DMS 273 (cell line): ENCODE measurements at regions not wholly inside any gene's neighbourhood (a gene's known extent, or its start where the extent isn't known, plus 50 kb on each side); places are given as distances from the start of the nearest gene placed in this dataset.

Source experiments
- DNase-seq: peaks from one replicate; lab custom pipeline; 2025; ENCODE audit not compliant: unreplicated experiment; lab: John Stamatoyannopoulos, UW

DNA sequence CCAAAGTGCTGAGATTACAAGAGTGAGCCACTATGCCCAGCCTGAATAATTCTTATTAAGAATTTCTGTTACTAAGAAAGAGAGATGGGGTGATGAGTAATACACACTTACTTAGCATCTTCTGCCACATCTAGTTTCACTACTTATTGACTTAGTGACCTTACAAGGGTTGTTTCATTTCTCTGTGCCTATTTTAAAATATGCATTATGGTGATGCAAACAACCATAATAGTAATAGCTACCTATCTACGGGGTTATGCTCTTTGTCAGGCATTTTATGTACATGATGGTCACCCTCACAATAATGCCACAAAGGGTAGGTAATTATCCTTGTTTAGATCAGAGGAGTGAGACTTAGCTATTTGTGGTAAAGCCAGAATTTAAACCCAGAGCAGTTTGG lies 499.0 kb upstream of the SGCD start:
- DNase-seq = no peak

DNA sequence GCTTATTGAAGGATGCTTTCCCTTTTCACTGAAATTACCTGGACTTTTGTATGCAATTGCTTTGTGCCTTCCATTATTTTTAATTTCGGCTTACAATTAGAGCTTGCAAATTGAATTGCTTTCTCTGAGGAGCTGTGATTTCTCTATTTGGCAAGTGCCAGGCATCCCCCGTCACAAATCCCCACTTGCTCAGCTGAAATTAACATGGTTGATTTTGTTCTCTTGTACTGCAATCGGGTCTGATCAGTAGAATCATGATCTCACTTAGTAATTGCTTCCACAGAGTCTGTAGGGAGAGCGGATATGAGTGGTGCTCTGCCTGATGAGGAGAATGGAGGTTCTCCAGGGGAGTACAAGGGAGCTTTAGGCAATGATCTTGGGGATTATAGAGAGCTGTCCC lies 495.5 kb upstream of the SGCD start:
- DNase-seq = no peak

DNA sequence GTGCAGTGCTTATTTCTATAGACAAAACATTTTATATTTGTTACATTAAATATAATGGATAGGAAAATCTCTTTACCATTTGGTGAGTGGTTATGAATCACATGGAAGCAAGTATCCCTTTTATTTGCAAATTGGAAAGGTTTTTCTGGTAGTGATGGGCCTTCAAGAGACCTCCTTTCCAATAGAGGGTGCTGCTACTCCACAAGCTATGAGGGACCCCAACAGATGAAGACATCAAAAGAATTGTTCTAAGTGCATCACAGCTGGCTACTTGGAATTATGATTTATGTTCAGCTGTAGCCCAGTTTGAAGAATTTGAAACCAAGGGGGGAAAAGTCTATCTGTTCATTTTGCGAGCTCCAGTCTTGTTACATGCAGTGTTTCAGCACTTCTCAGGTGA lies 493.7 kb upstream of the SGCD start:
- DNase-seq = peak; percentile 67

DNA sequence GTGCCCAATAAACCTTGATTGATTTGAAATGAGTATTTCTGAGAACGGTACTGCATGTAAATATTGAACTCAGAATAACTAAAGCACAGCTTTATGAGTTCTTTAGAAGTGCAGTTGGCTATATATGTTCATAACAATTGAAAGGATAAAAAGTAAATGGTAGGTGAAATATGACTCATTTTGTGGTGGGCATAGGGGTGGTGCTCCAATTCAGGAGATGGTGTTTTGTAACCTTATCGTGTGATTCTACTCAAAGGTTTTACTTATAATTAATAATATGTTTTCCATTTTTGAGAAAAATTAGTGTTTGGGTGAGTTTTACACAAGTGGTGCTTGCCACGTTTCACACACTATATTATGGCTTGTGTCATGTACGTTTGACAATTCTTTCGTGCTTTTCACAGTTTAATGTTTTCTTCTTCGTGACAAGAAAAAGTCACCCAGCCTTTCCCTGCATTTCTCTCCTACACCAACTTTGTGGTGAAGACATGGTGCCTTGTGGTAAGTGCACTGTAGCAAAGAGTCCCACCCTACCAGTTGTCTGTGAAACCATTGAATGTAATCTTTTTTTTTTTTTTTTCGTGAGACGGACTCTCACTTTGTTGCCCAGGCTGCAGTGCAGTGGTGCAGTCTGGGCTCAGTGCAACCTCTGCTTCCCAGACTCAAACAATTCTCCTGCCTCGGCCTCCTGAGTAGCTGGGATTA lies 492.5 kb upstream of the SGCD start:
- no peak for DNase-seq

DNA sequence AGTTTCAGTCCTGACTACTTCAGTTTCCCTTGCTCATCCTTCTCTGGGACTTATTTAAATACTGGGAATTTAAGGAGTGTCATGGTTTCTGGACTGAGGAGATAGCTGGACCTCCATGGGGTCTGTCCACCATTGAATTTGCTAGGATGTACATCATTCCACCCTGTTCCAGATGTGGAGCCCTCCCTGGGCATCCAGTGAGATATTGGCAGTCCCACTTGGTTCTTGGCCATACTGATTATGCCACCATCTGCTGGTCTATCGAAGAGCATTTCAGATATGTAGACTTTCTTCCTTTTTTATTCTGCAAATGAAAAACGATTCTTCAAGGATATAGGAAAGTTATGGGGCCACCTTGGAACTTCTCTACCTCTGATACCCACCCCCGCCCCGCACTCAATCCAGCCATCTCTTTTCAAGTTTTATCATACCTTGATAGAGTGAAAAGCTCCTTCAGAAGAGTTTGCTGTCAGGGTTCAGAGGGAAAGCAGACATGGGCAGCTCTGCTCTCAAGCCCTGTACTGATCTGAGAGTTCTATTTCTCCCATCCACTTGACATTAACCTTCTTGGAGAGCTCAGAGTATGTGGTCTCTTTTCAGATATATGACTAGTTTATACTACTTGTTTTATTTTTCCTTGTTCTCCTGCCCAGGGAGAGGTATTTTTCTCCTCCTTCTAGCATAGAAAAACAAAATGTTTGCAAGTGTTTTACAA lies 490.7 kb upstream of the SGCD start:
- peak; percentile 67 for DNase-seq

DNA sequence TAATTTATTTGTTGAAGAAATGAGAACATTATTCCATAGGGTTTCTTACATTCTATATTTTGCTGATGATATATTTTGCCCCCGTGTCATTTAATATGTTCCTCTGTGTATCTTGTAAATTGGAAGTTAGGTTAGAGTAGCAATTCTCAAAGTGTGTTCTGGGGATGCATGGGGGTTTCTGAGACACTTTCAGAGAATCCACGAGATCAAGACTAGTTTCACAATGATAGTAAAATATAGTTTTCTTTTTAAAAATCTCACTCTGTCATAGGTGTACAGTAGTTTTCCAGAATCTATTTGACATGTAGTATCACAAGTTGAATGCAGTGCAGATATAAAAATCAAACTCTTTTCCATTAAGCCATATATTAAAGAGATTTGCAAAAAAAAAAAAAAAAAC lies 488.6 kb upstream of the SGCD start:
- DNase-seq = peak; percentile 14

DNA sequence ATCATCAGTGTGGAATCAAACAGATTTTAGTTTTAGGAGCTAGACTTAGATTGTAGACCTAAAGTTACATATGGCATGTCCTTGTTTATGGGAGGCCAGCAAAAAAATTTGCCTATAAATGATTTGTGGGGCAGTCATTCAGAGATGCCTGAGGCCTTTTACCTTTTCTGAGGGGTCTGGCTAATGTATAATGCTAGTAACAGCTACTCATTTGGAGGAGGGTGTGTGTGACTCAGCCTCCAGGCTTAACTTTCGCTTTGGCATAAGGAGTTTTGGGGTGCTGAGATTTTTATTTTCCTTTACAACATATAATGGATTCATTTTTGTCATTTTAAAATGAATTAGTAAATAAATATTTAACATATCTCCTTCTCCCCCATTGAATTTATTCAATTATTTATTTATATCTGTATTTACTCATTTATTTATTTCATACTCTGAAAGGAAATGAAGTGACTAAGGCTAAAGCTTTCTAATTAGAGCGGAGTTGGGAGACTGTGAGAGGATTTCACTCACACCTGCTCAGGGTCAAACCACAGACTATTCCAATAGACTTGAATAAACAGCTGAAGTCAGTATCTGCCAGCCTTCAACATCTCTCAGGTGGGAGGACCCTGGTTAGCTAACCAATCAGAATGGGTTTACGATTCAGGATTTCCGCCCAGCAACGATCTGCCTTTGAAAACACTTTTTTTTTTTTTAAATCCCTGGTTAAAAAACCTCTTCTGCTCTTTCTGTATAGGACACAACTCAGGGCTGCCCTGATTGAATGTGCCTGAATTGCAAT lies 487.5 kb upstream of the SGCD start:
- peak; percentile 92 for DNase-seq

DNA sequence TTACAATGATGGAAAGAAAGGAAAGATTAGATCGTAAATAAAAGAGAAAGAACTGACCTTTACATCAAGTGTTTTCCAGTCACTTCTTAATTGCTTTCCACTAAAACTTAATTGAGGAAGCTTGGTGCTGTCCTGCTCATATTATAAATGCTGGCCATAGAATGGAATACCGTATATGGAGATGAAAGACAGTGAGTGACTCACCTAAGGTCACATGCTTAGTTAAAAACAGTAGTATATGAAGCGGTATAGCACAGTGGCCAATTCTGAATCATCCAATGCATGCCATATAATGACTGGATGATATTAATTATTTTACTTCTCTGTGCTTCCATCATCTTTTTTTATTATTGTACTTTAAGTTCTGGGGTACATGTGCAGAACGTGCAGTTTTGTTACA lies 482.4 kb upstream of the SGCD start:
- no peak for DNase-seq

DNA sequence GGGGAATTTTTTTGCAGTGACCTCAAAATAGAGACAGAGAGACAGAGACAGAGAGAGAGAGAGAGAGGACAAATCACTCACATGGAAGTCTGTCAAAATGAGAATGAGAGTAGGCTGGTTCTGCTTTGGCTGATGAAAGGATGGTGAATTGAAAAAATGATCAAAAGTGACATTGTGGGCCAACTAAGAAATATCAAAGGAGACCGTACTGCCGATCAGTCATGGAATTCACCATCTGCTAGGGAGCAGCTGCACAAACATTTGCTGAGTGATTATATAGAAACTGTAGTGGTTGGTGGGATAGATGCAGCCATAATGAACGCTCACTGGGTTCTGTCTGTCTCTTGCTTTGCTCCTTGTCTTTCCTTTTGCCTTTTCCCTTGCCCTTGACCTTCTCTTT lies 476.6 kb upstream of the SGCD start:
- DNase-seq = peak; percentile 81

DNA sequence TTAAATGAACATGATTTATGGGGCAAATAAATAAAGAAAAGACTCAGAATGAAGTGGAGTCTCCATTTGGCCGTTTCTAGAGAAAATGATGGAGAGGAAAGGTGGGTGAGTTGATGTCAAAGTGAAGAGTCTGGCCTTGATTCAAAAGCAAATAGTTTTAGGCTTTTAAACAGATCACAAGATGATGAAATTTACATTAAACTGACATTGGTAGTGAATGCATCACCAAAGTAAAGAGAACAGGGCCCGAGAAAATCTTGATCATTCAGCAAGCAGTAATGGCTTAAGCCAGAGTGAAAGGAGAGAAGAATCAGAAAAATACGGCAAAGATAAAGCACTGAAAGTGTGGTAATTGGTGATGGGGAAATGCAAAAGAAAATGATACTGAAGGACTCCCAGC lies 460.0 kb upstream of the SGCD start:
- DNase-seq = no peak

DNA sequence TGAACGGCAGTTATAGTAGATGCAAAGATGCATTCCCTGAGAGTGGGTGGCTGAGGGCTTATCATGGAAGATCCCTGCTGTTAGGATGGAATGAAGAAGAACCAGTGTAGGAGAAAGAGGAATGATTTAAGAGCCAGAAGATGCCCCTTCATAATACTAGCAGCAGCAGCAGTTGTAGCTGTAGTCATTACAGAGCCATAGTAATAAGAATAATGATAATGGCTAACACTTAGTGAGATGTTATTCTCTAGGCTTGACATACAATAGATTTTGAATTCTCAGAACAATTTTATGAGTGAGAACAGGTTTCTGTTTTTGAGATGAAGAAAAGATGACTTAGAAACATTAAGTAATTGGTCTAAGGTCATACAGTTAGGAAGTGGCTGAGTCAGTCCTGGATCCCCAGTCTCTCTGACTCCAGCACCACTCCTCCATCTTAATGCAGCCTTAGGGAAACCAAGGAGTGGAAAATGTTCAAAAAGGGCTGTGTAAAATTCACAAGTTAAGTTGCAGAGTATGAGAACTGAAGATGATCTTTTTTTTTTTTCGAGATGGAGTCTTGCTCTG lies 459.4 kb upstream of the SGCD start:
- DNase-seq = no peak

DNA sequence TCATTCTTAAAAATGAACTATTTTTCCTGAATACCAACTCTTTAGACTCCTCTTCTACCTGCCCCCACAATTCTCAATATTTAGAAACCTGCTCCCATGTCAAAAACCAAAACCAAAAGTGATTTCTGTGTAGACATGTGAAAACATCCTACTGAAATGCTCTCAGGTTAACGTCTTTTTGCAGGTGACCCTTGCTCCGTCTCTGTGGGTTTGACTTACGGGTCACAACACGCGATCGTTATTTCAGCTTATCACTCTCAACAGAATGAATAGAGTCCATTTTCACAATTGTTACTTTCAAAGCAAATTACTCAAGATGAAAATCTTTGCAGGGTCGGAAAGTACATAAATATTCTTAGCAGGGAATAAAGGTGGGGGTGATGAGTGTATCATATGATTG lies 456.3 kb upstream of the SGCD start:
- no peak for DNase-seq

DNA sequence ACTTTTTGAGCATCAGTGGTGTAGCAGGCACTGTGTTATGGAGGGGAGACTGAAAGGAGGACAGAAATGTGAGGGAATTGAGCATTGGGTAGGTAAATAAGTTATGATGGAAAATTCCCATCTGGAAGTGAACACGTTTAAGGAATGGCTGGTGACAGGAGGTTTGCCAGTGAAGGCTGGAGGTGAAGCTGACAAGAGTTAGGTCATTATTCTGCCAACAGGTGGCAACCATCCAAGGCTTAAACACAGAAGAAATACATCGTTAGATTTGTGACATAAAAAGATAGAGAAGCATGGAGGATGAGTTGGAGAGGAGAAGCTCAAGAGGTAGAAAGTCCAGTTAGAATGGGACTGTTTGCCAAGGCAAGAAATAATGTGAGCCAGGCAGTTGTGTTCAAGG lies 455.3 kb upstream of the SGCD start:
- peak; percentile 40 for DNase-seq

DNA sequence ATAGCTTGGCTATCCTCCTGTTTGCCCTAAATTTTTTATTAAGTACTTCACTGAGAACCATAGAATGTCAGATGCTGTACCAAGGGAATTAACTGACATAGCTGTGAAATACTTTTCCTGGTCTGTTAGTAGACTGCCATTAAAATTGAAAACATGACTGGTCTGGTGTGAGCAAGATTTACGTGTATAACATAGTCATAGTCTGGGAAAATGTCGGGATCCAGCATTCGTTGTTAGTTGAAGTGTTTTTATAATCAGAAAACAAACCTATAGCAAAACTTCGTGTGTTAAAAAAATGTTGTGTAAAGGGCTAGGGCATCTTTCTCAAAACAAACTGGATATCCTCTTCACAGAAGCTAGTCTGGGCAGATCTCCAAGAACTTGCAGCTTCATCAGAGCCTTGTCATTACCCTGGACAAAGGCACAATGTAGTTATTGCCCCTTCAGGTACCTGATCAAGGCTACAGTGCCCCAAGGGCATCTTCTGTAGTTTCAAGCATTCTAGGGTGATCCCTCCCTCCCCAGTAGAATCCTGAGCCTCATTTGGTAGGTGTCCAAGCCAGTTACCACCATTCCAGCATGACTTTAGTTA lies 454.2 kb upstream of the SGCD start:
- DNase-seq = peak; percentile 36

DNA sequence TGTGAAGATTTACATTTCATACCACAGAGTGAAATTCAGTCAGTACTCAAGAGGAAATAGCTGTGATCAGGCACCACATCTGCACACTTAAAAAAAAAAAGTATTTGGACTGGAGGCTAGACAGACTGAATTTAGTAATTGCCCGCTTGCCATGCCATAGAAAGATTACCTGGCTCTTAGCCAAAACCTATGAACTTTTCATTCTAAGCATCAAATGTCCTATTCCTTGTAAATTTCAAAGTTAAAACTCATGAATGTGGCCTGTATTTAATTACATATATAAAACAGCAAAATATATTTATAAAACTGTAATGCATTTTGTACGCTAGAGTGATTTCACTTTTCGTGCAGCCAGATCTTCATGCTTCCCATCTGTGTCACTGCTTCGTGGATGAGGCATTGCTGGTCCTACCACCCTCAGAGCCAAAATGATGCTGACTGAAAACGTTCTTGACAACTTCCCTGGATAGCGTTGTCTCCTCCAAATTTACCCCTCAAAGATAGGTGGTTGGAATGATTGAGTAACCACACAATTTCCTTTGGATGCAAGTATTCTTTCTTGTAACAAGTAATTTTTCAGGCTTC lies 447.9 kb upstream of the SGCD start:
- DNase-seq = peak; percentile 6

DNA sequence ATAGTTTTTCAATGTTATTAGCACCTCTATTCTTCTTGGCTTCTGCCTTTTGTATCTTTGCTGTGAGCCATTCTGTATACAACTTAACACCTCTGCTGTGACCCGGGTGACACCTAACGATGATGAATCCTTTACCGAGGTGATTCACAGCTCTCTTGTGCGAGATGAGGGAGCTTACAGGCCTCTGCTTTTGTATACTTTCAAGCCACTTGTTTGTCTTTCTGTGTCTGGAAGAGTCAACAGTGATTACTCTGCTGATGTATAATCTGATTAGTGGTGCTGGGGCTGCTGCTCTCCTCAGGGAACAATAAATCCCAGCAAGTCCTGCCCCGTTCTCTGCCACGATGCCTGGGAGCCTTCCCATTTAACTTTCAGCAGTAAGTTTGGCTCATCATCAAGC lies 442.9 kb upstream of the SGCD start:
- no peak for DNase-seq

DNA sequence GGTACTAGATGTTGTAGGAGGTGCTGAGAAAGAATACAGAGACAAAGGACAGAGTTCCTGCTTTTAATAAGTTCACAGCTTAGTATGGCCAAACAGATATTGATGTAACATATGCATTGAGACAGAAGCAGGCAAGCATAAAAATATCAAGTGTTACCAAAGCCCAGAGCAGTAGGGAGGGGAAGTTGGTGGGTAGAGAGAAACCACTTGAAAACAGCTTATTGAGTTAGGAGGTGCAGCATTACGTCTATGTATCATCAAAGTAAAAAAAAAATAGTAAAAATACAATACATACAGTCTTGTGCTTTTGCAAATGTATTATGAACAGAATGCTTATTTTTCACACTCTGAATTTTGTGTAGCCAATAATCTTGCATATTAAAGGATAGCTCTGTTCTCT lies 441.8 kb upstream of the SGCD start:
- no peak for DNase-seq

DNA sequence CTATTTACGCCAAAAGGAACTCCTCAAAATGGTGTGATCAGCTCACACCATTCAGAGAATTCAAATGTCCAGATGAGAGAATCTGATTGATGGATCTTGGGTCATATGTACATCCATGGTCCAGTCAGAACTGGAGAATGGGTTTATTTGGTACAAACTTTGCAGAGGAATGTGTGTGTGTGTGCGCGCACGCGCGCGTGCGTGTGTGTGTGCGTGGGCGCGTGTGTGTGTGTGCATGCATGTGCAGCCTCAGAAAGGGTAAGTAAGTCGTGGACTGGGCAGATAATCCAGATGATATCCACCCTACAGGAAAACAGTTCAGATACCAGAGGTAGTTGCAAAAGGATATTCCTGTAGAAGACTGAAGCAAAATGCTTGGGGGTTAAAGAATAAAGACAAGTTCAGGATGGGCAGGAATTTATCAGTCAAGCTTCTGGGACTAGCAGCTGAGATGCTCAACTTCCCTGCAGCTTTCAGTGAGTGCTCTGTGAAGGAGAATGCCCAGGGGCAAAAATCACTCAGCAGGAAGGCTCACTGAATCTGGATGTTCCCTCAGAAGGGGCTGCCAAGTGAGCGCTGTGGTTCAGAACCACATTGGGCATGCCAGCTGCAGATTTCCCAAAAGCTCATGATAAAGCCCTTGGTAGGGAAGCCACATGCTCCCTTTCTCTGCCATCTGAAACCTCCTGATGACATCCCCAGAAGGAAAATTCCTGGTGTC lies 440.5 kb upstream of the SGCD start:
- DNase-seq = no peak

DNA sequence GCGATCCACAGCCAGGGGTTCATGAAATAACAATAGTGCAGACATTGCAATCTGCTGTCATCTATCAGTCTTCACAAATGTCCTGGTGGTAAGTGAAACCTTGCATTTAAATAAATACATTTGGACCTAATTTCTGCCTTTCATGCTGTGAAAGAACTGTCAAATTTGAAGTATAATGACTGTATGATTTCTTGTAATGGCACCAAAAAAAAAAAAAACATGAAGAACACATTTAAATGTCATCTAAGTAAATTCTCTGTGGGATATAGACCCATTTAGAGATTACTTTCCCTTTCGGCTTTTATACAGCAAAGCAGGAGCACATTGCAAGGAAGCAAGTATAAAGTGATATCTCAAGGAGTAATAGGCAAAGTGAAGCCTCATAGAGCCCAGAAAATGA lies 431.5 kb upstream of the SGCD start:
- DNase-seq = no peak

DNA sequence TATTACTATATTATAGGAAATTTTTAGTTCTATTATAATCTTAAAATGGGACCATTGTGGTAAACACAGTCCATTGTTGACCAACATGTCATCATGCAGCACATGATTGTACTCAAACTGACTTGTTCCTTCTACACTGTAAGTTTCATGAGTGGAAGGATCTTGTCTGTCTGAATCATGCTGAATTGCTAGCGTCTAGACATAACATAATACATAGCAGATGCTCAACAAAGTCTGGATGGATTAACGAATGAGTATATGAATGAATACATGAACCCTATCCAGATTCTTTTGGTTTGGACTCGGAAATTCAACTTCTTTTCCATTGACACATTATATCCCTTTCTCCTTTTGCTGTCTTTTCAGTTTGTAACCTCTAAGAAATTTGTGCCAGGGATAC lies 429.2 kb upstream of the SGCD start:
- DNase-seq = no peak
